Stimulated activated CD4-positive, alpha-beta T cell treated with anti-CD3 and anti-CD28 coated beads, TNF-alpha, amount 100 ng/mL, for 24 hours (primary cell): ENCODE measurements at regions not wholly inside any gene's neighbourhood (a gene's known extent, or its start where the extent isn't known, plus 50 kb on each side); places are given as distances from the start of the nearest gene placed in this dataset.
A peak's percentile ranks its signal among the peaks of the same experiment; 100 is the strongest.

ENCODE experiments used
- DNase-seq, 3 experiments: peaks; one replicate each; pipeline ENCODE4 v3.0.0-alpha.2; 2020; ENCODE audit warnings: low read depth in 3 of 3

- no peak for DNase-seq
Measured at GRCh38 chr7:12074889-12075288, 136.2 kb upstream of the TMEM106B start.

DNA sequence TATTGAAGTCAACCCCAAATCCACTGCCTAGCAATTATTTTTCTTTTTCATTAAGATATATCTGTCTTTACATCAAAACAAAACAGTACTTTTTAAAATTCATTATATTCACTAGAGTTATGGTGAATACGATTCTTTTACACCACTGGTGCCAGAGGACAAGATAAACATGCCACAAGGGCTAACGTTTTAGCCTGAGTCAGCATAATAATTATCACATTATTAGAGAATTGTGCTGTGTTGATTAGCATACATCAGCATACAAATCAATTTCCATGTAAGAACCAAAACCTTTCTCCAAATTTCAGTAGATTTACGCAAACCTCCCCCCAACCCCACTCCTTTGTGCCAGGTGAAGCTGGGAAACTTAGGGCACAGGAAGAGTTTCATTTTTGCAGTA lies 131.1 kb upstream of the TMEM106B start:
- DNase-seq: no peak

DNA sequence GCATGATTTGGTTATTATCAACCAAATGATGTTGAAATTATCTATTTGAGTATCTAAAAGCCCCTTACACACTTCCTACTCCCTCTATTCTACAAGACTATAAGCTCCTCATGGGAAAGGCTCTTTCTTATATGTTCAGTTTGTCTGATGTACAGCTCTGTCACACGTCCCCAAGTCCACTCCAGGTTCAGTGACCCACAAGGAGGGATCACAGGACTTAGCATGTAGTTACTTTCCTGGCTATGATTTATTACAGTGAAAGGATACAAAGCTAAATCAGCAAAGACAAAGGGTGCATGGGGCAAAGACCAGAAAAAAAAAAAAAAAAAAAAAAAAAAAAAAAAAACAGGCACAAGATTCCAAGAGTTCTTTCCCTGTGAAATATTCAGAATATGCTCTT lies 125.6 kb upstream of the TMEM106B start:
- no peak for DNase-seq

GRCh38 chr7:12089951-12090756 lies 120.9 kb upstream of the TMEM106B start:
- no peak for DNase-seq

DNA sequence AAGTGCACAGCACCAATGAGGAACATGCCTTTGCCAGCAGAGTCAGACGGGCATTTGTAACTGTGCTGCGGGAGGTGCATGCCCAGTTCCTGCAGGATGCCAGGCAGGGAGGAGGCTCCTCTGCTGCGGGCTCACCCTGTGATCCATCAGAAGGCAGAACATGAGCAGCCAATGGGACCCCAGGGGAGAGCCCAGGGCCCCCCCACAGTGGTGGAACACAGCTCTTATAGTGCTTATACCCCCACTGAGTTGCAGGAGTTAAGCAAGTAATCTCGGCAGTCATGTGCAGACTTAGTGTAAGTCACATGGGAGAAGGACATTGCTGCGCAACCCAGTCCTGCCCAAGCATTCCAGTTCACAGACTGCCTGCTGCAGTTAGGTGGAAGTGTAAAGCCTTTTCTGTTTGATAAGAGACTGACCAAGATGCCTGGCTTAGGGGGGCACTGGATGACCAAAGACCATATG lies 120.3 kb upstream of the TMEM106B start:
- DNase-seq: no peak

- no peak for DNase-seq
Measured at GRCh38 chr7:12091231-12091630, 119.9 kb upstream of the TMEM106B start.

- DNase-seq: no peak
Measured at GRCh38 chr7:12092499-12093130, 118.5 kb upstream of the TMEM106B start.

DNA sequence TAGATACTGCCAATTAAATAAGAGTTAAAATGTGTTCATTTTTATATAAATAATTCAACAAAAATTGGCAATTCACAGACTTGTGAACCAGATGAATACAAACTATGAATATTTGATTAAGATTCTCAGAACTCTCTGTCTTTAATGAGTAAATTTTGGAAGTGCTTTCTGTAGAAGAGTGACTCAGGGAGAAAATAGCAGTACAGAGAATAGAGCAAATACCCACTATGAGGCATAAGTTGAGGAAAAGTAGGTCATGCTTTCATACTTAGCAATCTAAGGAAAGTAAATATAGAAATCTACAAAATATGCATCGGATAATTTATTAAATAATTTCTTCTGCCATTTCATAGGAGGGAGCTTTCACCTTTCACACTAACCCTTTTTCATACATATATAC lies 117.7 kb upstream of the TMEM106B start:
- no peak for DNase-seq

DNA sequence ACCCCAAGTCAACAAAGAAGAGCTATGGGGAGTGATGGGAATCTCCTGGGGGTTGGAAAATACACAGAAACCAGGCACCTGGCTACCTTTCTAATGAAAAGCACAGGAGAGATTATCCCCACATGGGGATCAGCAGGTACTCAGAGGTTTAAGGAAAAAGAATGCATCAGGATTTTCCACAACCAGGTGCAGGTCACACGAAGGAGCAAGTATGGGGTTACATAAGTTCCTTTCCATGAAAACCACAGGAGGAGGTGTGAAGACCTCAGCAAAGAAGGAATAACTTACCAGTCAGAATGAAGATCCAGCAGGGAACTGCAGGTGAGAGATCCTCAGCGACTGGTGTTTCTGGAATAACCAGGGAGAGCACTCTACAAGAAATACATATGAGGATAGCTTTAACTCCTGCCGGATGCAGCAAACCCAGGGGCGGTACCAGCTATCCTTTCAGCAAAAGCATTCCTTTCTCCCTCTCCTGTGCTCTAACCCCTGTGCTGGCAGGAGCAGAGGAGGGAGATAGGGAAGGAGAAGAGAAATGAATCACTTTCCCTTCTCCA lies 116.7 kb upstream of the TMEM106B start:
- DNase-seq: no peak

GRCh38 chr7:12102126-12102525 lies 109.0 kb upstream of the TMEM106B start:
- DNase-seq: no peak

DNA sequence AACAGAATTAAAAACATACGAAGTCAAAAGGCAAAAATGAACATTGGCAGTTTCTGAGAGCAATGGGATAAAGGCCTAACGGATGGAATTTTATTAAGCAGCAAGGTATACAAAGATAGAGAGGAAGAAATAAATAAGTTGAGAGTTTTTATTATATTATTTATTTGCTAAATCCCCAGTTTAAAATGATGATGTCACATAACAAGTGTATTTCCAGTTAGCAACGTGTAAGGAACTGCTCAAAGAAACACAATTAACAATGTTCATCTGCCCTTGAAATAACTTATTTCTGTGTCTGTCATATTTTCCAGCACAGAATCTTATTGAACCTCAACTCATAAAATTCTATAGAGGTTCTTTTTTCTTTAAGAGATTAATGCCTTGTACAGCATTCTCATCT lies 108.6 kb upstream of the TMEM106B start:
- no peak for DNase-seq

GRCh38 chr7:12103948-12104347 lies 107.1 kb upstream of the TMEM106B start:
- DNase-seq: no peak

DNA sequence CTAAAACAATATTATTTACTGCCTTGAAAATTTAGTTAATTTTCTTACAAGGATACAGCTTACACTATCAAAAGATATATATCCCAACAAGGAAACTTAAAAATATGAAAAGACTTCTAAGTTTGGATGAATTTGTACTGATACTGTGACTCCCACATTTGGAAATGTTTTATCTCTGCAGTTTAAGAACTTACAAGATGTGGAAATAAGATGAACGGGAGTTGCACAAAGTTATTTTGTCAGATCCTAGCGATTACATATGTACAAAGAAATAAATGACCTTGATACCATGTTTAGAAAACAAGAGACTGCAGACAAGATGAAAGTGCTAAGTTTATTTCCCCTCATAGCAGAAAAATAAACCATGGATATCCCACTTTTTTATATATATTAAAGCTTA lies 103.7 kb upstream of the TMEM106B start:
- no peak for DNase-seq

DNA sequence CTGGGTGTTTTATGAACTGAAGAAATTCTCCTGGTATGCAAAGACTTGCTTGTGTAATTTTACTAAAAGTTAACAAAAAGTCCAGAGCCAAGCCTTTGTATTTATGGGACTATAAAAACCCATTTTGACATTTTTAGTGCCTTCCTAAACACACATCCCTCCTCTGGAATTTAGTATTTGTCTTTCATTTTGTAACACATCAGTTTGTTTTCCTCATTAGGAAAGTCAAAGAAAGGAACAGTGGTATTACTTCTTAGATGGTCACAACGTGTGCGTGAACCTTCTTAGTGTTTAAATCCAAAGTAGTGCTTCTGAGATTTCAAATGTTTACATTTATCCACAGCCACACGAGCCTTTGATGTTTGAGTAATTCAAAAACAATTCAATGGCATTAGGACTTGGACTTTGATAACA lies 103.2 kb upstream of the TMEM106B start:
- no peak for DNase-seq

- no peak for DNase-seq
Measured at GRCh38 chr7:12110425-12110824, 100.7 kb upstream of the TMEM106B start.

GRCh38 chr7:12111422-12112405 lies 99.4 kb upstream of the TMEM106B start:
- peak in 1 of 3 experiments; percentile 19 for DNase-seq

DNA sequence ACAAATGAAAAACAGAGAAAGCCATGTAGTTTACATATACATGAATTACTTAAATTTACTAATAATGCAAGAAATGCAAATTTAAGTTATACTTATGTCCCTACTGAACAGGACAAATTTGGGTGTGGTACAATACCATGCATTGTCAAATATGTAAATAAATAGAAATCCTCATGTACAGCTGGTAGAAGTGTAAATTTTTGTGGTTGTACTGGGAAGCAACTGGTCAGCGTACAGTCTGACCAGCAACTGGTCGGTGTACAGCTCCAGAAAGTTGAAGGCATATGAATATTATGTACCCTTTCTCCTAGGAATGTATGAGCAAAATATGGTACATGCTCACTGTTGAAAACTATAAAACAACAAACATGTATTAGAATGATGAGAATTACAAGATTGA lies 93.9 kb upstream of the TMEM106B start:
- no peak for DNase-seq

DNA sequence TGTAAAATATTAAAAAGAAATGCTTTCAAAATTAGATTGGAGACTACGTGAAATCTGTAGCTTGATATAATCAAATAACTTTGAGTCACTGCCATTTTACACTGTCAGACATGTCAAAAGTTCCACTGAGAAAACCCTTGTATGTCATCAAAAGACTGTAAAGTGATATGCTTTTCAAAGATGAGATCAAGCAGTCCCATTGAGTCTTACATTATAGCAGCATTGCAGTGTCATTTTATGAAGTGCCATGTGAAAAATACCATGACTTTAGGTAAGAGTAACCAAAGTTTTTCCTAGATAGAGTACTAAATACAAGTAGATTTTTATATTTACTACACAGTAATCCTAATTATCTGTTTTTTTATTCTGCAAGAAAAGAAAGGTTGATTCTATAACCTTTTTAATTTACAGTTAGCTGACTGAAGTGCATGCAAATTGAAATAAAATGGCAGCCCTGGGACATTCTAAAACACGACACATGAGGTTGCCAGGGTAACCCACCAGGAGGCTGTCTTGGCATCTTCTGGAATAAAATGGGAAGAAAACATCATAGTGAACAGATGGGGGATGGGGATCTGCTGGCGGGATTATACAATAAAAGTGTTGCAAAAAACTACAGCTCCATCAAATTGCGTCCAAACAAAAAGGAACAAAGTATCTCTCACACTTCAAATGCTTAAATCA lies 91.3 kb upstream of the TMEM106B start:
- no peak for DNase-seq

GRCh38 chr7:12120632-12121031 lies 90.5 kb upstream of the TMEM106B start:
- DNase-seq: no peak

DNA sequence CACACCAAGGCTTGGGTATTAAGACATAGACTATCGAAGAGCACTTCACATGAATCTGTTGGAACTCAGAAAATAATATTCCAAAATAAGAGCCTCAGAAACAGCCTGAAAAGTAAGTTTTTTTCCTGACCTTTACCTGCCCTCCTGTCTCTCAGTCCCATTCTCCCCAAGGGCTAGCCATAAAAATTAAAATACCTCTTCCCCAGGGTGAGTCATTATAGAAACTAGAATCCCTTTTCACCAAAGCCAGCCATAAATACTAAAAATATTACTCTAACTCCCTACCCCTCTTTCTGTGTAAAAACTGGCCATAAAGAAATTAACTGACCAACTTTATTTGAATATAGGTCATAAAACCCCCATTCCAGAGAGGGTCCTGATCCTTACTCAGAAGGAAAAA lies 87.9 kb upstream of the TMEM106B start:
- no peak for DNase-seq

DNA sequence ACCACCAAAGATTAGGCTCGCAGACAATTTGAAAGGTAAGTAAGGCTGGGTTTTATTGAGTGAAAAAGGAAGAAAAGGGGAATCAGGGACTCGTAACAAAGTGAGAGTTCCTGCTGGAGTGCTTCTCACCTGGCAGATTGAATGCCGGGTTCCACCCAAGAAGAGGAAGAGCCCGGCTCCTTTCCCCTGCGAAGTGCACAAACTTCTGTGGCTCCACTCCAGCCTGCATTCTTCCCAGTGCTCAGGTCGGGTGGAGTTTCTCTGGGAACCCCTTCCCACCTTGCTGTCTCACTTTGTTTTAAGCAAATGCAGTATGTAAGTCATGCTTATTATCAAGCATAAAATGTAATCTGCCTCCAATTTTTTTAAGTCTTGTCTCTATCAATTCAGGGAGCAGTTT lies 87.1 kb upstream of the TMEM106B start:
- DNase-seq: no peak
